ENCODE measurements at regions not wholly inside any gene's neighbourhood (a gene's known extent, or its start where the extent isn't known, plus 50 kb on each side); places are given as distances from the start of the nearest gene placed in this dataset.
"Not testable (repeated sequence)": the region's sequence is repeated elsewhere in the genome, so short reads cannot be mapped to it uniquely, and the experiment has no call there.

DNA sequence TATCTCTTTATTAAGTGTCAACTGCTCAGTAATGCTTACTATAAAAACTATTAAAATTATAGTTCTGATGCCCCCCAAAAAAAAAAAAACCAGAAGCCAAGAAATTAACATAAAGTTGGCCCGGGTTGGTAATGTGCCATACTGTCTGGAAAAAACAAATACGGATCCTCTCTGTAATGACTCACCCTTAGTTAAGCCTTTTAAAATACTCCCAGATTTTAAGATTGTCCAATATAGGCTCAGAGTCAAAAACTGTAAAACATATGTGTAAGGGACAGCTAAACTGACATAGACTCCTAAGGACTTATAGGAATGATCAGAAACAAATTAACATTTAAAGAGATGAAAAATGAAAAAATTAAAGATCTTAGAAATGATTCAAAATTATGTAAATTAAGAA, 481.1 kb downstream of the FRK start:
- CTCF ChIA-PET; H3K27ac Mint-ChIP-seq; H3K4me1 Mint-ChIP-seq; H3K36me3 Mint-ChIP-seq; H3K27me3 Mint-ChIP-seq; DNase-seq; H3K4me3 Mint-ChIP-seq; ATAC-seq; H3K9me3 Mint-ChIP-seq (ENCODE audit: low read depth): not testable (repeated sequence)

DNA sequence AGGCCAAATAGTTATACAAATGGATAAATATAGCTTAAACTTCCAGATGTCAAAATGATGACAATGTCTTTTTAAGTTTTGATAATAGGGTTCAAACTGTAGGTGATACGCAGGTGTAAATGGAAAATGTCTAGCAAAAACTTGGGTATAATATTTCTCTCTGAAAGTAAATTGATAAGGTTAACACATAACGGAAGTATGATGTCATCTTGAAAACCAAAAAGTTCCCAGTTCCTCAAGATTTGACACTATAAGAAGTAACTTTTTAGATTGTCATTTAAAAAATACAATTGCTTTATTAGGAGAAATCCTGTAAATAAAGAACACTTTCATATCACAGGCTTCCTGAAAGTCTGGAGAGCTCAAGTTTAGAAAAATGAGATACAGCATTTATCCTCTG, 483.4 kb downstream of the FRK start:
- ATAC-seq = no peak
- CTCF ChIA-PET = no interaction called here
- Mint-ChIP-seq H3K4me3 (no peak overlapping the region), H3K27me3 (no peaks in the 10 kb centered on the region), H3K27ac (no peak overlapping the region), H3K36me3 (no peaks in the 10 kb centered on the region), H3K4me1 (no peaks in the 10 kb centered on the region), H3K9me3 (ENCODE audit: low read depth) (peaks cover 3% of the 10 kb centered on the region)
- no peak for DNase-seq

DNA sequence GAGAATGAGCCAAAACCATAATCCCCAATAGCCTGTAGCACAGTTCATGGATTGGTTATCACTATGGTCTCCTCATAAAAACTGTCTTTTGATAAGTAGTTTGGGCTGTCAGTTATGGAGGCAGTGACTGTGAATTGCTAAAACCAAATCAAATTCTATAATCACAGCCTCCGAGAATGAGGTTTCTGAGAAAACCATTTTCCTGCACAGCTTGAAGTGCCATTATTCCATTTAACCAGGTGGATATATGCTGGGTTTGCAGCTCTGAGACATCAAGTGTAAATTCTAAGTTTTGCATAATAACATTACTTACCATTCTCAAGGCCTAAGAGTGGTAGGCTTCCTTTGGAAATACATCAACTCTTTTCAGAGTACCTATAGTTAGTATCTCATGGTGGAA, 485.4 kb downstream of the FRK start:
- Mint-ChIP-seq H3K4me1 (no peaks in the 10 kb centered on the region), H3K27me3 (no peaks in the 10 kb centered on the region), H3K4me3 (no peak overlapping the region), H3K9me3 (ENCODE audit: low read depth) (peaks cover 3% of the 10 kb centered on the region), H3K27ac (no peak overlapping the region), H3K36me3 (no peaks in the 10 kb centered on the region)
- ATAC-seq (no peak), DNase-seq (no peak)
- CTCF ChIA-PET = no interaction called here

DNA sequence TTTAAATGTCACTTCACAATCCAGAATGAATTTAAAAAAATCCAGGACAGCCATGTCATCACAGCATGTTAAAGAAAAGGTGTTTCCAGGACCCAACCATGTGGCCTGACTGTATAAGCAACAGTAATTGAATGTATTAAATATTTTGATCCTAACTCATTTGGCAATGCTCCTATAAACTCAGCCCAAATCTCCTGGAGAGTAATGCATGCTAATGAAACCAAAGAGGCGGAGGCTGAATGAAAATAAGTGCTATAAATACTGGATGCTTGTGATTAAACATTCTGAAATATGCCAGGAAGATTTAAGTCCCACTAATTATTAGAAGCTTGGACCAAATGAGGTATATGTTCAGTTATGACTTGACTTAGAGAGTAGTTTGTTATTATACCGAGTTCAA, 486.8 kb downstream of the FRK start:
- CTCF ChIA-PET = no interaction called here
- no peaks in the 10 kb centered on the region for H3K4me1 Mint-ChIP-seq
- no peaks in the 10 kb centered on the region for H3K36me3 Mint-ChIP-seq
- ATAC-seq = no peak
- H3K27me3 Mint-ChIP-seq = no peaks in the 10 kb centered on the region
- no peak overlapping the region for H3K27ac Mint-ChIP-seq
- H3K4me3 Mint-ChIP-seq = no peak overlapping the region
- DNase-seq = no peak
- peaks cover 3% of the 10 kb centered on the region for H3K9me3 Mint-ChIP-seq (ENCODE audit: low read depth)

DNA sequence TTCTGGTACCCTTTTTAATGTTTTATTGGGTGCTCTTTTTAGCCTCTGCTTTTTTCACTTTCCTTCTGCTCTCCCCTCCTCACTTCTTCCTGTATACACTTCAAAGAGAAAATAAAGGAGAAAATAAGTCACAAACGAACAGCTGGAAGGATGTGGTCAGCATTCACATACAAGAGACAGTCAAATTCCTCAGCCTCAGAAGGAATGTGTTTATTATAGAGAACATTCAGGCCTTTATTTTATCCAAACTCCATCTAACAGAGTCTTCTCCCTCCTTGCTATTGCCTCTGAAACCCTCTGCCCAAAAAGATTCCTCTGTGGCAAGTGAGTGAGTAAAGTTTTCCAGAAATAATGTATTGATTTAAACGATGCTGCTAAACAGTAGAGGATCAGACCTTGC, 490.4 kb downstream of the FRK start:
- Mint-ChIP-seq H3K9me3 (ENCODE audit: low read depth) (peaks cover 3% of the 10 kb centered on the region), H3K4me3 (no peak overlapping the region), H3K36me3 (no peaks in the 10 kb centered on the region), H3K27ac (no peak overlapping the region), H3K27me3 (no peaks in the 10 kb centered on the region), H3K4me1 (no peaks in the 10 kb centered on the region)
- ATAC-seq (no peak), DNase-seq (no peak)
- CTCF ChIA-PET = no interaction called here

DNA sequence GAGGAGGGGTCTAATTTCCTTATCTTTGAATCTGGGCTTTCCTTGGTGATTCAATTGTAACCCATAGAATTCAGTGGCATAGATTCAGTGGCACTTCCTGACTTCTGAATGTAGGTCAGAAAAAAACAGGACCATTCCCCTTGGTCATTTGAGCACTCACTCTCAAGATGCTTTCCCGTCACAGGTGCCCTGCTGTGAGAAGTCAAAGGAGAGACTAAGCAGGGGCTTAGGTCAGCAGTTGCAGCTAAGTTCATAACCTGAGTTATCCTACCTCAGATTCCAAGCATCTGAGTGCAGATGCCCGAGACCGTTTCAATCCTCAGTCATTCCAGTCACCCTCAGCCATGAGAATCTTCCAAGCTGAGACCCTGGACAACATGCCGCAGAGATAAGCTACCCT, 506.6 kb downstream of the FRK start:
- no peak overlapping the region for H3K4me3 Mint-ChIP-seq
- no peak overlapping the region for H3K27ac Mint-ChIP-seq
- H3K27me3 Mint-ChIP-seq = no peaks in the 10 kb centered on the region
- no peaks in the 10 kb centered on the region for H3K36me3 Mint-ChIP-seq
- no peaks in the 10 kb centered on the region for H3K9me3 Mint-ChIP-seq (ENCODE audit: low read depth)
- no peaks in the 10 kb centered on the region for H3K4me1 Mint-ChIP-seq
- DNase-seq (no peak), ATAC-seq (no peak)
- CTCF ChIA-PET = no interaction called here

DNA sequence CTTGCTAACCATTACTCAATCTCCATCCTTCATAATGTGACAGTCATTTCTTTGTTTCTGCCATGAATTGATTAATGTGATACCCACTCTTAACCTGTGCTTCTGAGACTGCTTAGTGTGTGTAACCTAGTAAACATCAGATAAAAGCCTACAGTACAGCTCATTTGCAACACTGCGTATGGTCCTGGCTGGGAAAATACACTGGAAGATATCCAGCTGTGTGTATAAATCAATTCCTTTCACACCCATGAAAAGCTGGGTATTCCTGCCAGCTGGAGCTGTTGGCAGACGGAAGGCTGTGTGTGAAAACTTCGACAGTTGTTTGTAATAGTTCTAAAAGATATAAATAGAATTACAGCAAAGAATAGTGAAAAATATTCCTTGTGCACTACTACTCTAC, 509.2 kb downstream of the FRK start:
- H3K4me1 Mint-ChIP-seq = no peaks in the 10 kb centered on the region
- H3K27ac Mint-ChIP-seq = no peak overlapping the region
- DNase-seq (no peak), ATAC-seq (no peak)
- H3K36me3 Mint-ChIP-seq = no peaks in the 10 kb centered on the region
- no peak overlapping the region for H3K4me3 Mint-ChIP-seq
- CTCF ChIA-PET = no interaction called here
- no peaks in the 10 kb centered on the region for H3K27me3 Mint-ChIP-seq
- H3K9me3 Mint-ChIP-seq (ENCODE audit: low read depth) = peaks cover 5% of the 10 kb centered on the region

DNA sequence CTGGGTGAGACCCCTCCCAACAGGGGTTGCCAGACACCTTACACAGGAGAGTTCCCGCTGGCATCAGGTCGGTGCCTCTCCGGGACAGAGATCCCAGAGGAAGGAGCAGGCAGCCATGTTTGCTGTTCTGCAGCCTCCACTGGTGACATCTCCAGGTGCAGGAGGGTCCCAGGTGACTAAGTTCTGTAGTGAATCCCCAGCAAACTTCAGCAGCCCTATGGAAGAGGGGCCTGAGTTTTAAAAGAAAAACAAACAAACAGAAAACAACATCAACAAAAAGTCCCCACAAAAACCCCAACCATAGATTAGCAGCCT, 515.1 kb downstream of the FRK start:
- CTCF ChIA-PET = no interaction called here
- ATAC-seq = no peak

DNA sequence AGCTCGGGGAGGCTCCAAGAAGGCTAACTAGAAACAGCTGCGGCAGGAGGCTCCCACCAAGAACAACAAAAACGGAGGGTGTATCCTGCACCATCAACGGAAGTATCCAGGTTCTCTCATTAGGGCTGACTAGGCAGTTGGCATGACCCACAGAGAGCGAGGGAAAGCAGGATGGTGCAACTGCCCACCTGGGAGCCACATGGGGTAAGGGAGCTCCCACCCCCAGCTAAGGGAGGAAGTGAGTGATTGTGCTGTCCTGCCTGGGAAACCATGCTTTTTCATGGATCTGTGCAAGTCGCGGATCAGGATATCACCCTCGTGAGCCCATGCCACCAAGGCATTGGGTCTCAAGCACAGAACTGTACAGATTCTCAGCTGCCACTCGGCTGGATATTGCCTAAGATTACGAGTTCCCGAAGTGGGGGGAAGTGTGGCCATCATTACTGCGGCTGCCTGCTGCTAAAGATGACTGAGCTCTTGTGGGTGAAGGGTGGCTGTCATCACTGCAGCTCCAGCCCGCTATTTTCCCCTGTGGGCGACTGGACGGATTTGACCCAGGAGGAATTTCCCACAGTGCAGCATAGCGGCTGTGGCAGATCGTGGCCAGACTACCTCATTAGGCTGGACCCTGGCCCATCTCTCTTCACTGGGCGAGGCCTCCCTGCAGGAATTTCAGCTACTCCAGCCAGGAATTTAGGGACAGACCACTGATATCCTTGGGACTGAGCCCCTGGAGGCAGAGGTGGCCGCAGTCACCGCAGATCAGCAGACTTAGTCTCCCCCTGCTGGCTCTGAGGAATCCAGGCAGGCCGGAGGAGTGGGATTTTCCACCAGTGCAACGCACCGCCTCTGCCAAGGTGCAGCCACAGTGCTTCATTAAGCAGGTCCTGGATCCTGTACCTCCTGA, 515.7 kb downstream of the FRK start:
- DNase-seq = no peak
- CTCF ChIA-PET = no interaction called here
- no peak overlapping the region for H3K4me3 Mint-ChIP-seq
- no peaks in the 10 kb centered on the region for H3K4me1 Mint-ChIP-seq
- peaks cover 5% of the 10 kb centered on the region for H3K9me3 Mint-ChIP-seq (ENCODE audit: low read depth)
- H3K36me3 Mint-ChIP-seq = no peaks in the 10 kb centered on the region
- ATAC-seq = no peak
- no peaks in the 10 kb centered on the region for H3K27me3 Mint-ChIP-seq
- H3K27ac Mint-ChIP-seq = no peak overlapping the region

More for the DNA sequence above, 515.1 kb downstream of the FRK start:
- H3K9me3 Mint-ChIP-seq (ENCODE audit: low read depth) = peaks cover 5% of the 10 kb centered on the region
- no peaks in the 10 kb centered on the region for H3K36me3 Mint-ChIP-seq
- no peaks in the 10 kb centered on the region for H3K27me3 Mint-ChIP-seq
- no peak overlapping the region for H3K4me3 Mint-ChIP-seq
- H3K4me1 Mint-ChIP-seq = no peaks in the 10 kb centered on the region
- H3K27ac Mint-ChIP-seq = no peak overlapping the region
- DNase-seq = no peak

DNA sequence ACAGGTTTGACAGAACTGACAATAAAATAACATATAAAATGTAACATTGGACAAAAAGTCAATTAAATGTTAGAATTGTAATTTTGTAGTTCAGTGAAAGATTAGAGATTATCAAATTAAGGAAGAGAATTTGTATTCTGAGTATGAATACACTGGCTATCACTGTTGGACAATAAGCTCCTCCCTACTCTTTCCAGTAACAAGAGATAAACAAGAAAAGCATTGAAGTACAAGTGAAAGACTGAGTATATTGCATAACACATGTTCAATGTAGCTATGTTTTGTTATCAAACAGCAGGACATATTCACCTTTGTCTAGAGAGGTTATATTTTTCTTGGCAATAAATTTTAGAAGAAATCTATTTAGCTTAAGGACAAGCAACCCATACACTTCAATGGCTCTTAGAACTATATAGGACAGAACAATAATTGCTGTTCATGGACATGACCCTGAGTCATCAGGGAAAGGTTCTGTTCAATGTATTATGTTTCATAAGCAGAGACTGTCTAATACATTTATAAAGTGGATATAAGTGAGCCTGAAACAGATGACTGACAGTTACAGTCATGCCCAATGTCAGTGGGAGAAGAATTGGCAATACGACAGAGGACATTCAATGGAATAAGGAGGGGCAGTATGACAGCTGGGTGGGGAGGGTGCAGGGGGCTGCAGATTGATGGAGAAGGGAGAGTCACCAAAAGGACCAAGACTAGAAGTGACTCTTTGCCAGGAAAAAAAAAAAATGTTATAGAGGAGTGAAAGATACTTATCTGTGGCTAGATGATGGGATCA, 520.4 kb downstream of the FRK start:
- Mint-ChIP-seq H3K4me1 (no peaks in the 10 kb centered on the region), H3K36me3 (no peaks in the 10 kb centered on the region), H3K9me3 (ENCODE audit: low read depth) (peaks cover 3% of the 10 kb centered on the region), H3K27me3 (no peaks in the 10 kb centered on the region), H3K4me3 (no peak overlapping the region), H3K27ac (no peak overlapping the region)
- CTCF ChIA-PET = no interaction called here
- ATAC-seq = no peak
- no peak for DNase-seq

DNA sequence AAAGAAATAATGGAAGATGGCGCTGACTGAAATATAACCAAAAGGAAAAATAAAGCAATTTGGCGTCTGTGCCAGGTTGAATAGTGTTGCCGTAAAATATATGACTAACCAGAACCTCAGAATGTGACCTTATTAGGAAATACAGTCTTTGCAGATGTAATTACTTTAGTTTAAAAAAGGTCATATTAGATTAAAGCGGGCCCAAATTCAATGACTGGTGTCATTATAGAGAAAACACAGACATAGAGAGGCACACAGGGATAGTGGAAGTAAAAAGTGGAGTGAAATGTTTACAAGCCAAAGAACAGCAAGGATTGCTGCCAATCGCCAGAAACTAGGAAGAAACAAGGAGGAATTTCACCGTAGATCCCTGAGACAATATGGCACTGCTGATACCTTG, 521.2 kb downstream of the FRK start:
- no peak for DNase-seq
- Mint-ChIP-seq H3K27me3 (no peaks in the 10 kb centered on the region), H3K36me3 (no peaks in the 10 kb centered on the region), H3K9me3 (ENCODE audit: low read depth) (peaks cover 7% of the 10 kb centered on the region), H3K4me1 (no peaks in the 10 kb centered on the region), H3K27ac (no peak overlapping the region), H3K4me3 (no peak overlapping the region)
- CTCF ChIA-PET = no interaction called here
- no peak for ATAC-seq

DNA sequence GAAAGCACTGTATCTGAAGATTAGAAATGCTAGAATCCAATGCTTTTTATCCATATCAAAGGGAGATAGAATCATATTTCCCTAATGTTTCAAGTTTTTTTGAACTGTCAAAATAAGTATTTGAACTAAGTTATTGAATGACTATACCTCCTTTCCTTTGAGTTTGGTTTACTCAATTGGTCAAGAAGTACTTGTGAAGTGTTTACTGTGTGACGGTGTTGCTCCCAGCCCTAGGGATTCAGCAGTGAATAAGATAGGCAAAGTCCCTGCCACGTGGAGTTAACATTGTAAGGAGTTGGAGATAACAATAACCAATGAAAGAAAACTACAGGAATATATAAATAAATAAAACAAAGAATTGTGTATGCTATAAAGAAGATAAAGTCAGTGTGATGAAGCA, 535.9 kb downstream of the FRK start:
- CTCF ChIA-PET = no interaction called here
- ATAC-seq = no peak
- H3K9me3 Mint-ChIP-seq (ENCODE audit: low read depth) = peaks cover 11% of the 10 kb centered on the region
- no peak overlapping the region for H3K4me3 Mint-ChIP-seq
- DNase-seq = no peak
- H3K36me3 Mint-ChIP-seq = no peaks in the 10 kb centered on the region
- no peak overlapping the region for H3K27ac Mint-ChIP-seq
- H3K27me3 Mint-ChIP-seq = no peaks in the 10 kb centered on the region
- H3K4me1 Mint-ChIP-seq = no peaks in the 10 kb centered on the region

DNA sequence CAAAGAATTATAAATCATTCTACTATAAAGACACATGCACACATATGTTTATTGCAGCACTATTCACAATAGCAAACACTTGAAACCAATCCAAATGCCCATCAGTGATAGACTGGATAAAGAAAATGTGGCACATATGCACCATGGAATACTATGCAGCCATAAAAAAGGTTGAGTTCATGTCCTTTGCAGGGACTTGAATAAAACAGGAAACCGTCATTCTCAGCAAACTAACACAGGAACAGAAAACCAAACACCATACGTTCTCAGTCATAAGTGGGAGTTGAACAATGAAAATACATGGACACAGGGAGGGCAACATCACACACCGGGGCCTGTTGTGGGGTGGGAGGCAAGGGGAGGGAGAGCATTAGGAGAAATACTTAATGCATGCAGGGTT, 538.9 kb downstream of the FRK start:
- H3K27me3 Mint-ChIP-seq, H3K27ac Mint-ChIP-seq, ATAC-seq, H3K36me3 Mint-ChIP-seq, H3K4me3 Mint-ChIP-seq, H3K4me1 Mint-ChIP-seq, CTCF ChIA-PET, DNase-seq: not testable (repeated sequence)
- H3K9me3 Mint-ChIP-seq (ENCODE audit: low read depth) = peaks cover 12% of the 10 kb centered on the region

DNA sequence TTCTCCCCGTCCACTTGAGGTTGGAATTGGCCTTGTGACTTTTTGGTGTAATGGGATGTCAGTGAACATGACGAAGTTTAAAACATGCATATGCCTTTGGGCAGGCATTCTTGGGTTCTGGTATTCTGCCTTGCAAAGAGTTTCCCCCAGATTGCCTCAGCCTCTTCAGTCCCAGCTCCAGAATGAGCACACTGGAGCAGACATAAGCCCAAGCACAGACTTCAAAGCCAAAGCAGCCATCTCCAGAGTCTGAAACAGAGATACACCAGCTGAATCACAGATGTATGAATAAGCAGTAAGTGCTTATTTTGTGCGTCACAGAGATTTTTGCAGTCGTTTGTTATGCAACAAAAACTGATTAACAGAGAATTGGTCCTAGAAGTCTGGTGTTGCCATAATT, 546.0 kb downstream of the FRK start:
- Mint-ChIP-seq H3K9me3 (ENCODE audit: low read depth) (peaks cover 4% of the 10 kb centered on the region), H3K27ac (no peak overlapping the region), H3K4me1 (no peaks in the 10 kb centered on the region), H3K4me3 (no peak overlapping the region), H3K36me3 (no peaks in the 10 kb centered on the region), H3K27me3 (no peaks in the 10 kb centered on the region)
- ATAC-seq (no peak), DNase-seq (no peak)
- CTCF ChIA-PET = no interaction called here

All from activated CD8-positive, alpha-beta memory T cell treated with anti-CD3 and anti-CD28 coated beads, Interleukin-2, amount 10 ng/mL, durations not matched to agents 7 days and 5 days (primary cell).